HPDE6-E6E7 (cell line): ENCODE measurements at regions not wholly inside any gene's neighbourhood (a gene's known extent, or its start where the extent isn't known, plus 50 kb on each side); places are given as distances from the start of the nearest gene placed in this dataset.
"Not testable (repeated sequence)": the region's sequence is repeated elsewhere in the genome, so short reads cannot be mapped to it uniquely, and the experiment has no call there.

Source experiments
- DNase-seq: peaks from one replicate; pipeline ENCODE4 v3.0.0; 2011; ENCODE audit warnings: missing footprints; ENCODE audit errors: extremely low spot score

DNA sequence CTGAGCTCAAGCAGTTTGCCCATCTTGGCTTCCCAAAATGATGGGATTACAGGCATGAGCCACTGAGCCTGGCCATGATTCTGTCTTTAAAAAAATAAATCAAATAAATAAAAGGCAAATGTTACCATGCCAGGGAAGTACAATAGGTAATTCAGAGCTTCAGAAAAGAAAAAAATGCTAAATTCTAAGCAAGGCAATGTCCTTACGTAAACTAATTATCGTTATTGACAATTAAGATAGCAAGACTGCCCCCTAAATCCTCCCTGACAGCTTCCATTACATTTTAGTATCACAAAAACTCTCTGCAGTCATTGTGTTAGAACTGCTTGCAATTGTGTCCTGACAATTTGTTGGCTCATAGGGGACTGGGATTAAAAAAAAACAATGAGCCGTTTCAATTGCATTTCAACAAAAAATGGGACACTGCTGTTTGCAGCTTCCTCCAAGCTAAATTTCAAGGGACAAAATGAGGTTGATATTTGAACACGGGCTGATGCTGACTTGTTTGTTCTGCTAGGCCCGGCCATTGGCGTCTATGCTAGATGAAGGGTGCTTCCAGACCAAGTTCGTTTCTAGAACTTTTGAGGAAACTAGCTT, 88.9 kb downstream of the MOGAT1 start:
- no peak for DNase-seq

- DNase-seq, result no peak
These were observed 90.4 kb downstream of the MOGAT1 start for GRCh38 chr2:222761888-222762287.

- DNase-seq, result no peak
These were observed 90.9 kb downstream of the MOGAT1 start for GRCh38 chr2:222762342-222762741.

DNA sequence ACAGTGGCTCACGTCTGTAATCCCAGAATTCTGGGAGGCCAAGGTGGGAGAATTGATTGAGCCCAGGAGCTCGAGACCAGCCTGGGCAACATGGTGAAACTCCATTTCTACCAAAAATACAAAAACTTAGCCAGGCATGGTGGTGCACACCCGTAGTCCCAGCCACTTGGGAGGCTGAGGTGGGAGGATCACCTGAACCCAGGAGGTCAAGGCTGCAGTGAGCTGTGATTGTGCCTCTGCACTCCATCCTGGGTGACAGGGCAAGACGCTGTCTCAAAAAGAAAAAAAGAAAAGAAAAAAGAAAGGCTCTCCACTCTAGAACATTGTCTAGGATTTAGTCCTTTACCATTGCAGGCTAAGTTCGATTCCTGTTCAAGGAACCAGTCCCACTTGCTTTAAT, 94.4 kb downstream of the MOGAT1 start:
- DNase-seq, result not testable (repeated sequence)

DNA sequence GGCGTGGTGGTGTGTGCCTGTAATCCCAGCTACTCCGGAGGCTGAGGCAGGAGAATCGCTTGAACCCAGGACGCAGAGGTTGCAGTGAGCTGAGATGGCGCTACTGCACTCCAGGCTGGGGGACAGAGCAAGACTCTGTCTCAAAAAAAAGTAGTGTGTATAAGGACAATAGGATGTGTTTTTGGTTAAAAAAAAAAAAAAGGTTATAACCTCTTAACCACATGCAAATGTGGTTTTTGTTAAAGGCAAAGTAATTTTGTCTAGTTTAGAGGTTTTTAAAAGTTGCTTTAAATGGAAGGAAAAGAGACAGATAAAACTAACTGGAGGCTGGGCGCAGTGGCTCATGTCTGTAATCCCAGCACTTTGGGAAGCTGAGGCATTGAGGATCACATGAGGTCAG, 92.8 kb upstream of the ACSL3 start:
- not testable (repeated sequence) for DNase-seq

GRCh38 chr2:222769446-222769845, 91.4 kb upstream of the ACSL3 start:
- no peak for DNase-seq

DNA sequence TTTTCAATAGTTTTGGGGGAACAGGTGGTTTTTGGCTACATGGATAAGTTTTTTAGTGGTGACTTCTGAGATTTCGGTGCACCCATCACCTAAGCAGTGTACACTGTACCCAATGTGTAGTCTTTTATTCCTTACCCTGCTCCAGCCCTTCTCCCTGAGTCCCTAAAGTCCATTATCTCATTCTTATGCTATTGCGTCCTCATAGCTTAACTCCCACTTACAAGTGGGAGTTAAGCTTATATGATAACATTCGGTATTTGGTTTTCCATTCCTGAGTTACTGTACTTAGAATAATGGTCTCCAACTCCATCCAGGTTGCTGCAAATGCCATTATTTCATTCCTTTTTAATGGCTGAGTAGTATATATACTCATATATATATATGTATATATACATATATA, 90.9 kb upstream of the ACSL3 start:
- no peak for DNase-seq

- no peak for DNase-seq
These were observed 89.0 kb upstream of the ACSL3 start for GRCh38 chr2:222771832-222772231.

DNA sequence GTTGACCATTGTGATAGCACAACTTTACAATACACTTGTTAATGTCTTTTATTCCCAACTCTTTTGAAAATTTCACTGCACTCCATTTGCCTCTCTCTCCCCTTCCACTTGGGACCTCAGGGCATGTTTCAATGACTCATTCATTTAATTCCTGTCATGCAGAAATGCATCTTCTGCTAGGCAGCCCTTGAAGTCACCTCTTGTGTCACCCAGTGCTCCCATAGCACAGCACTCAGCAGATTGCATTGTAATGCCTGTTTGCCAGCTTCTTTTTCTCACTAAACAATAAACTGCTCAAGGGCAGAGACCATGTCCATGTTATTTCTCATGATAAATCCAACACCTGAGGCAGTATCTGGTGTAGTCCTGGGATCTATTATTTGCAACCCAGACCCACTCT, 85.9 kb upstream of the ACSL3 start:
- no peak for DNase-seq

DNA sequence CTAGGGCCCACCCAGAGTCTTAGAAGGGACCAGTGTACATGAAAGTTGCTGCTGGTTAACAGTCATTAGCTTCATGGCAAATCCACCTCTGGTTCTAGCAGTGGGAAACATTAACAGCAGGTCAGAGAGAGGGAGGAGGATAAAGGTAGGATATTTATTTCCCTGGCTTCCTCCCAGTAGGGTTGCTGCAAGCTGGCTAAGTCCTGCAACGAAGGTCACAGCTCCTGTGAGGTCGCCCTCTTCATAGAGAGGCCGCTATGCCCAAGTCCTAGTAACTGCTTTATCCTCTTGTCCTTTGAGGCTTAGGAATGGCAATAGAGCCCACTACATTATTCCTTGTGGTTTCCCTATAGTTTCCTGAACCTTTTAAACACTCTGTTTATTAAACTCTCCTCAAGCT, 84.0 kb upstream of the ACSL3 start:
- DNase-seq, result no peak

GRCh38 chr2:222778400-222778799, 82.4 kb upstream of the ACSL3 start:
- DNase-seq, result no peak

- no peak for DNase-seq
These were observed 81.5 kb upstream of the ACSL3 start for GRCh38 chr2:222779145-222779832.

DNA sequence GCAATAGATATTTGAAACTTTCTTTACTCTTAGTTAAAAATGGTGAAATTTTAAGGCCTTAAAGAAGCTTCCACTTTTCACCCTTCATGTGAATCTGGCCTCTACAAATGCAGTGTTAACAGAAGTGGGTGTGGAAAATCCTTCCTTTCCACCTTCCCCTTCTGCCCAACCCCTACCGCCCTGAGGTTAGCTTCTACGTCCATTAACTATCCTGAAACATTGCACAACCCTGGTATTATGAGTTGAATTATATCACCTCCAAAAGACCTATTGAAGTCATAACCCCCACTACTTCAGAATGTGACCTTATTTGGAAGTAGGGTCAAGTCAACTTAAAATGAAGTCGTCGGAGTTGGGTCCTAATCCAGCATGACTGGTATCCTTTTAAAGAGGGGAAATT, 80.8 kb upstream of the ACSL3 start:
- DNase-seq, result no peak

DNA sequence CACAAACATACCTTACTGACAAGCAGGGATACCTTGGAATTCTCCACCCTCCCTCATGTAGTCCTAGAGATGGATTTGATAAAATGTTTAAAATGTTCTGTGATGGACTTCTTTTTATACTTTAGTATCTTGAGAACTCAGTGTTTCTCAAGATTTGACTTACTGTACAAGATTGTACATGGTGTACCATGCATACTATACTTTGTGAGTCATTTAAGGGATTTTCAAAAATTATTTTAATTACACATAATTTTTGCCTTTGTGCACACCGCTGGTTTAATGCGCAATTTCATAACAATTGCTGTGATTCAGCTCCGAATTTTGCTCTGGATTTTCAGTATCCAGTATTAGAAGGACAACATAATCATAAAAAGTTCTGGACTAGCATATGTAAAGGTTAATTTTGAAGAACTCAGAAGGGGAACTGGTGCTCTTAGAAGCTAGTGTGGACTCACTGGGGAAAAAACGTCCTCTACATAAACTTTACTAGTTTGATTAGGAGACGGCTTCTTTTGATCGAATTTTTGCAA, 78.6 kb upstream of the ACSL3 start:
- DNase-seq, result no peak

DNA sequence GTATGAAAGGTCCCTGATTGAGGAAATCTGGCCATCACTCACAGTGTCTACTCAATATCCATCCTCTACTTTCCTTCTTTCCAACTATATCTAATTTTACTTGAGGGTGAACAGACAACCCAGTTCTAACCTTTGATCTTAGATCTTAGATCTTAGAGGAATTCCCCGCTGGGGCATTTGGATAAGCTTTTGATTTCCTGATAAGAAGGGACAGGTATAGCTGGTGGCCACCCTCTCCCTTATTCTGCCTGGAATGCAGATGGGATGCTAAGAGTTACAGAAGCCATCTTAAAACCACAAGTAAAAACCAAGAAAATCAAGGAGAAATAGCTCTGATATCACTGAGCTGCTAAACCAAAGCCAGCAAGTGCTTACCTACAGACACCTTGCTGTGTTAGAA, 77.2 kb upstream of the ACSL3 start:
- DNase-seq, result no peak

DNA sequence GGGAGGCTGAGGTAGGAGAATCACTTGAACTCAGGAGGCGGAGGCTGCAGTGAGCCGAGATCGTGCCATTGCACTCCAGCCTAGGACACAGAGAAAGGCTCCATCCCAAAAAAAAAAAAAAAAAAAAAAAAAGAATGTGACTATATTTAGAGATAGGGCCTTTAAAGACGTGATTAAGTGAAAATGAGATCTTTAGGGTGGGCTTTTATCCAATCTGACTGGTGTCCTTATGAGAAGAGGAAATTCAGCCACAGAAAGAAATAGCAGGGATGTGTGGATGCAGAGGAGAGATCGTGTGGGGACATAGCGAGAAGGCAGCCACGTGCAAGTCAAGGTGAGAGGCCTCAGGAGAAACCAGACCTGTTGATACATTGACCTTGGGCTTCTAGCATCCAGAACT, 69.9 kb upstream of the ACSL3 start:
- no peak for DNase-seq

GRCh38 chr2:222792001-222792611, 68.7 kb upstream of the ACSL3 start:
- DNase-seq, result no peak

GRCh38 chr2:222794585-222795449, 66.0 kb upstream of the ACSL3 start:
- no peak for DNase-seq

DNA sequence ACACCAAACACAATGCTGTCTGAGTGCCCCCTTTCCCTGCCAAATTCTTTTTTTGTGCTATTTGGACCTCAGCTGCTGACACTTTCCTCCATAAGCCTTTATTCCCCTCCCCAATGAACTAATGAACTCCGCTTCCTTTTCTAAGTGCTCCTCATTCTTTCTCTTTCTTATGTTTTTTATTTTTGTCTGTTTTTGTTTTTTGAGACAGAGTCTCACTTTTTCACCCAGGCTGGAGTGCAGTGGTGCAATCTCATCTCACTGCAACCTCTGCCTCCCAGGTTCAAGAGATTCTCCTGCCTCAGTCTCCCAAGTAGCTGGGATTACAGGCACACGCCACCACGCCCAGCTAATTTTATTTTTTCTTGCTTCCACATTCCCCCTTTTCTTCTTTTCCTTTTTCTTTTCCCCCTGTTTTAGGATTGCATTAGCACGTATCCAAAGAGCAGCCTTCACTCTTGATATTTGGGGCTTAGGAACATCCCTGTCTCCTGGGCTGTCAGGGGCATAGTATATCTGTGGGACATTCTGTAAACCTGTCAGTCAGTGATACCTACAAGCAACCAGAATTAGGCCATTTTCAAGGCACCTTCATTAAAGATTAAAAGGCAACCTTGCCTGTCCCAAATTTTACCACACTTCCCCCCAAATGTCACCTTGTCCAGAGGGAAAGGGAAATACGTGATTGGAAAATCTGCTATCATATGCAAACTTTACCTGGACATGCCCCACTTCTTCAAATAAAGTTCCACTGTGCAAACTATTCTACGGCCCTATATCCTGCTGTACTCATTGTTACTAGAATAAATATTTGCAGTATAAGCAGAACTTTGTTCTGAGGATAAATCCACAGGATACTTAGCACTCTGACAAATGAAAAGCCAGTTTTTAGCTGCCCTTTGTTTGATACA, 65.1 kb upstream of the ACSL3 start:
- DNase-seq, result no peak

DNA sequence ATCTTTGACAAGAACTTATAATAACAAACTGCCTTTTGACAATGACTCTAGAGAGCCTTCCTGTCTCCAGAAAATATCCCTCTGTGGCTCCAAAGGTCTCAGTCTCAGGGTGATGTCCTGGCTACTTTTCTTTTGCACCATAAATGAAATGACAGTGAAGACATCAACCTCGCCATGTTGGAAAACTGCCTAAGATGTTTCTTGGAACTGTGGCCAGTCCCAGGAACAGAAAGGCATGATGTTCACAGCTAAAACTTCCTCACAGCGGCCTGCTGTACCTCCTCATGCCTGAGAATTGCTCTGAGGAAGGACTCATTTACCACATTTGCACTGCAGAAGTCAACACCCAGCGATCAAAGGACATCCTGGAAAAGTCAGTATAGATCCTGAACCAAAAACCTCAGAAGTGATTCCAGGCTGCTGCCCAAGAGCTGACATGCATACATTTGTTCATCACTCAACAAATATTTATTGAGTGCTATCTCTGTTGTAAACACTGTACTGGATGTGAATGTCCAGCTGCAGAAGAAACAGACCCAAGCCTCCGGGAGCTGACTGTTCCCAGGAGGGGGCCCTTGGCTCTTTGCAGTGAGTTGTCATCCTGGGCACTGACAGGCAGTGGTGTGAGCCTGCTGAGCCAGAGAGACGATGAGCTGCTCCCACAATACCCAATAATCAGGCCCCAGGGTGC, 64.3 kb upstream of the ACSL3 start:
- DNase-seq, result no peak

DNA sequence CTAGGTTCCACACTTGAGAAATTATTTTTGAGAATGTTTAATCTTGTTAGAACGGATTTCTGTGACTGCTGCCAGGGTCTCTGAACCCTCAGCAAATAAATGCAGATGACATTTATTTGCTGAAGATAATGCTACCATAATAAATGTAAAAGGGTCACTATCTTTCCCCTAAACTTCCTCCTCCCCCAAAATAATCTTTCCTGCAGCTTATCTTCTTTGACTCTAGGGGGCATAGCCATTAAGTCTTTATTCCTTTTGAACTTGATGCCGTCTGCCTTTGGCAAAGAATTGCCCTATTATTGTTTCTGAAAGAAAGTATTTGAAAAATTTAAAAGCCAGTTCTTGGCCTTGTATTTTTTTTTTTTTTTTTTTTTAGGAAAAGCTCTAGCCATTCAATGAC, 63.6 kb upstream of the ACSL3 start:
- no peak for DNase-seq
